ENCODE measurements at regions not wholly inside any gene's neighbourhood (a gene's known extent, or its start where the extent isn't known, plus 50 kb on each side); places are given as distances from the start of the nearest gene placed in this dataset.
A peak's percentile ranks its signal among the peaks of the same experiment; 100 is the strongest.

- H3K36me3 ChIP-seq (replicated peaks; ENCODE audit: insufficient read depth, low read depth): no peaks in the 10 kb centered on the region
- H3K4me2 ChIP-seq: peak overlapping the region; percentile 65
- WGBS (ENCODE audit: low lambda C conversion rate, missing lambda C conversion rate): 39% methylated on average over 19 of the region's 19 CpGs
- TF ChIP-seq EZH2 (IDR thresholded peaks at IDR 0.05; ENCODE audit: borderline replicate concordance) (no peak), CTCF (IDR thresholded peaks at IDR 0.05; ENCODE audit: poor library complexity) (no peak), EZH2phosphoT487 (IDR thresholded peaks at IDR 0.05; ENCODE audit: low read depth, severe bottlenecking, unreplicated experiment) (no peak)
- H2AFZ ChIP-seq: peak overlapping the region; percentile 47
- H3K79me2 ChIP-seq: no peaks in the 10 kb centered on the region
- H3K4me3 ChIP-seq: no peak overlapping the region
- H4K20me1 ChIP-seq (ENCODE audit: insufficient read depth, poor library complexity, severe bottlenecking): no peaks in the 10 kb centered on the region
- H3K4me1 ChIP-seq (ENCODE audit: insufficient read depth): peaks cover 8% of the 10 kb centered on the region
- no peaks in the 10 kb centered on the region for H3K9me3 ChIP-seq (ENCODE audit: low read depth)
- peak; percentile 73 for DNase-seq (ENCODE audit: low spot score)
- H3K27me3 ChIP-seq: no peaks in the 10 kb centered on the region
- no peaks in the 10 kb centered on the region for H3K9me2 ChIP-seq (replicated peaks; ENCODE audit: insufficient read depth)
- peak overlapping the region; percentile 82 for H3K27ac ChIP-seq
Observed at GRCh38 chr20:22652681-22653588, 68.6 kb upstream of the FOXA2 start.

- H3K4me1 ChIP-seq (ENCODE audit: insufficient read depth): peaks cover 8% of the 10 kb centered on the region
- no peak for TF ChIP-seq EZH2phosphoT487 (IDR thresholded peaks at IDR 0.05; ENCODE audit: low read depth, severe bottlenecking, unreplicated experiment)
- no peak for TF ChIP-seq CTCF (IDR thresholded peaks at IDR 0.05; ENCODE audit: poor library complexity)
- no peak for TF ChIP-seq EZH2 (IDR thresholded peaks at IDR 0.05; ENCODE audit: borderline replicate concordance)
- peak overlapping the region; percentile 65 for H3K4me2 ChIP-seq
- H3K79me2 ChIP-seq: no peaks in the 10 kb centered on the region
- H3K27ac ChIP-seq: peak overlapping the region; percentile 82
- no peaks in the 10 kb centered on the region for H3K9me3 ChIP-seq (ENCODE audit: low read depth)
- no peaks in the 10 kb centered on the region for H4K20me1 ChIP-seq (ENCODE audit: insufficient read depth, poor library complexity, severe bottlenecking)
- peak overlapping the region; percentile 47 for H2AFZ ChIP-seq
- H3K27me3 ChIP-seq: no peaks in the 10 kb centered on the region
- H3K4me3 ChIP-seq: no peak overlapping the region
- H3K9me2 ChIP-seq (replicated peaks; ENCODE audit: insufficient read depth): no peaks in the 10 kb centered on the region
- WGBS (ENCODE audit: low lambda C conversion rate, missing lambda C conversion rate): 74% methylated on average over 21 of the region's 21 CpGs
- H3K36me3 ChIP-seq (replicated peaks; ENCODE audit: insufficient read depth, low read depth): no peaks in the 10 kb centered on the region
- no peak for DNase-seq (ENCODE audit: low spot score)
Observed at GRCh38 chr20:22653658-22654642, 69.6 kb upstream of the FOXA2 start.

- Histone ChIP-seq H4K20me1 (ENCODE audit: insufficient read depth, poor library complexity, severe bottlenecking) (no peaks in the 10 kb centered on the region), H3K4me1 (ENCODE audit: insufficient read depth) (no peaks in the 10 kb centered on the region), H3K9me2 (replicated peaks; ENCODE audit: insufficient read depth) (no peaks in the 10 kb centered on the region), H2AFZ (no peak overlapping the region), H3K27me3 (no peaks in the 10 kb centered on the region), H3K9me3 (ENCODE audit: low read depth) (no peaks in the 10 kb centered on the region), H3K4me2 (no peak overlapping the region), H3K27ac (no peak overlapping the region), H3K79me2 (no peaks in the 10 kb centered on the region), H3K36me3 (replicated peaks; ENCODE audit: insufficient read depth, low read depth) (no peaks in the 10 kb centered on the region), H3K4me3 (no peak overlapping the region)
- DNase-seq (ENCODE audit: low spot score): no peak
- TF ChIP-seq CTCF (IDR thresholded peaks at IDR 0.05; ENCODE audit: poor library complexity) (no peak), EZH2phosphoT487 (IDR thresholded peaks at IDR 0.05; ENCODE audit: low read depth, severe bottlenecking, unreplicated experiment) (no peak), EZH2 (IDR thresholded peaks at IDR 0.05; ENCODE audit: borderline replicate concordance) (no peak)
- WGBS (ENCODE audit: low lambda C conversion rate, missing lambda C conversion rate): 44% methylated on average over 4 of the region's 4 CpGs
Observed at GRCh38 chr20:22663528-22664025, 79.2 kb upstream of the FOXA2 start.

Measured in hepatocyte (in vitro differentiated cells).